HepG2 (cell line): ENCODE measurements at regions not wholly inside any gene's neighbourhood (a gene's known extent, or its start where the extent isn't known, plus 50 kb on each side); places are given as distances from the start of the nearest gene placed in this dataset.

ENCODE experiments used
- ATAC-seq: fragments of 200-7000 bp; cut with Tn5 transposase; 3 replicates; pipeline ENCODE4 v1.9.1; 2020; ENCODE audit warnings: mild to moderate bottlenecking, moderate library complexity
- BruUV-seq: library from RNA; stranded (reverse); fragments of 400-500 nt; replicated peaks from 2 replicates; lab custom pipeline; 2021; lab: Mats Ljungman, UMichigan
- CTCF ChIA-PET: fragments of 300-600 bp; formaldehyde crosslinking; extraction: SDS; loops from one replicate; lab custom pipeline; 2021; ENCODE audit warnings: low total read pairs, inconsistent platforms, low intra/inter-chr PET ratio; lab: Yijun Ruan, JAX
- POLR2A ChIA-PET: fragments of 350-600 bp; sonication (Branson Sonifier 250); formaldehyde crosslinking; loops from one replicate; lab custom pipeline; 2020; ENCODE audit warnings: antibody characterized with exemption, inconsistent platforms; lab: Yijun Ruan, JAX
- DNase-seq: peaks from one replicate; pipeline ENCODE4 v3.0.0-alpha.2; 2015; ENCODE audit warnings: low spot score
- FAIRE-seq: peaks from 3 replicates; lab custom pipeline; 2011; peaks lifted over from hg19 to GRCh38; lab: Jason Lieb, UNC
- H2AFZ ChIP-seq: one replicate; pipeline ENCODE4 v1.6.1; 2011; ENCODE audit warnings: low read length, inconsistent platforms
- H3K27ac ChIP-seq: fragments of 300-600 bp; 3 replicates; pipeline ENCODE4 v1.8.0; 2011; ENCODE audit warnings: mixed run types, mild to moderate bottlenecking, mixed read lengths, low read length, inconsistent platforms; ENCODE audit not compliant: insufficient read depth; ENCODE audit errors: extremely low read length
- H3K27me3 ChIP-seq, 2 experiments: fragments of 200-600 bp in 1 of 2; 2 replicates in 1 of 2; 3 replicates in 1 of 2; pipeline versions ENCODE4 v1.6.0 to v1.8.0; 2011; ENCODE audit warnings: low read length in 2 of 2, mild to moderate bottlenecking in 2 of 2, moderate library complexity in 2 of 2, inconsistent platforms in 1 of 2; ENCODE audit not compliant: insufficient read depth in 2 of 2, control insufficient read depth in 1 of 2
- H3K36me3 ChIP-seq, 2 experiments: fragments of 200-600 bp in 1 of 2; replicated peaks in 1 of 2; 2 replicates in 1 of 2; 3 replicates in 1 of 2; pipeline versions ENCODE4 v1.5.1 to v1.8.0; 2011; ENCODE audit warnings: low read length in 2 of 2, inconsistent platforms in 1 of 2; ENCODE audit not compliant: insufficient read depth in 2 of 2, control insufficient read depth in 1 of 2
- H3K4me1 ChIP-seq: 2 replicates; pipeline ENCODE4 v1.5.1; 2012; ENCODE audit warnings: low read length, inconsistent platforms; ENCODE audit not compliant: insufficient read depth
- H3K4me2 ChIP-seq: 2 replicates; pipeline ENCODE4 v1.6.0; 2011; ENCODE audit warnings: low read depth, low read length, inconsistent platforms
- H3K4me3 ChIP-seq, 3 experiments: fragments of 200-600 bp in 1 of 3; sonication (generic), shearing (Covaris generic) in 1 of 3; replicated peaks in 1 of 3; 2 replicates each; pipeline ENCODE4 v1.5.1; 2011 to 2016; ENCODE audit warnings: low read length in 3 of 3, inconsistent platforms in 2 of 3, low read depth in 2 of 3, mild to moderate bottlenecking in 2 of 3, control low read depth in 1 of 3, mixed read lengths in 1 of 3; ENCODE audit not compliant: insufficient read depth in 1 of 3
- H3K79me2 ChIP-seq: one replicate; pipeline ENCODE4 v1.6.1; 2011; ENCODE audit warnings: low read length, inconsistent platforms; ENCODE audit not compliant: insufficient read depth
- H3K9ac ChIP-seq: 2 replicates; pipeline ENCODE4 v1.6.0; 2011; ENCODE audit warnings: mild to moderate bottlenecking, low read depth, low read length, inconsistent platforms; ENCODE audit not compliant: insufficient read depth
- H3K9me3 ChIP-seq: 2 replicates; pipeline ENCODE4 v1.5.1; 2012; ENCODE audit warnings: mild to moderate bottlenecking, low read length
- H4K20me1 ChIP-seq: 2 replicates; pipeline ENCODE4 v1.6.0; 2011; ENCODE audit warnings: inconsistent platforms, mild to moderate bottlenecking, low read length, moderate library complexity; ENCODE audit not compliant: insufficient read depth
- FOXM1 ChIP-seq: sonication (generic); formaldehyde crosslinking; IDR thresholded peaks from 2 replicates; pipeline ENCODE4 v1.5.0; 2020; ENCODE audit warnings: missing genetic modification reagents
- KDM3A ChIP-seq: IDR thresholded peaks from 2 replicates; pipeline ENCODE4 v1.6.1; 2018; ENCODE audit warnings: low read depth, missing compliant biosample characterization
- MLLT10 ChIP-seq: sonication (generic); formaldehyde crosslinking; IDR thresholded peaks from 2 replicates; pipeline ENCODE4 v1.4.0; 2020; ENCODE audit warnings: missing genetic modification reagents
- MYC ChIP-seq: sonication (generic); formaldehyde crosslinking; IDR thresholded peaks from 2 replicates; pipeline ENCODE4 v1.9.0; 2021; ENCODE audit warnings: missing genetic modification reagents, borderline replicate concordance
- PRMT3 ChIP-seq: sonication (generic); formaldehyde crosslinking; IDR thresholded peaks from 2 replicates; pipeline ENCODE4 v1.8.1; 2022; ENCODE audit warnings: low read depth, mild to moderate bottlenecking, moderate library complexity, missing genetic modification reagents, borderline replicate concordance
- RCOR2 ChIP-seq: IDR thresholded peaks from 2 replicates; pipeline ENCODE4 v1.6.1; 2016; ENCODE audit warnings: missing biosample characterization, missing genetic modification reagents
- REXO4 ChIP-seq: sonication (generic); formaldehyde crosslinking; IDR thresholded peaks from 2 replicates; pipeline ENCODE4 v1.8.0; 2022; ENCODE audit warnings: missing genetic modification reagents, mild to moderate bottlenecking, borderline replicate concordance
- SMAD1 ChIP-seq: sonication (generic); formaldehyde crosslinking; IDR thresholded peaks from 2 replicates; pipeline ENCODE4 v1.4.0; 2020; ENCODE audit warnings: missing genetic modification reagents, low read depth, mild to moderate bottlenecking, borderline replicate concordance
- SNRNP70 ChIP-seq: fragments of 200-400 bp; formaldehyde crosslinking; IDR thresholded peaks from 2 replicates; pipeline ENCODE4 v1.6.1; 2017; ENCODE audit warnings: mild to moderate bottlenecking, low read depth, low read length, moderate library complexity
- SP2 ChIP-seq: sonication (generic); formaldehyde crosslinking; IDR thresholded peaks from 2 replicates; pipeline ENCODE4 v1.5.1; 2020; ENCODE audit warnings: mild to moderate bottlenecking, missing genetic modification reagents
- TBP ChIP-seq: sonication (generic); formaldehyde crosslinking; IDR thresholded peaks from 2 replicates; pipeline ENCODE4 v1.5.0; 2020; ENCODE audit warnings: missing genetic modification reagents
- TGIF2 ChIP-seq: IDR thresholded peaks from 2 replicates; pipeline ENCODE4 v1.6.1; 2016; ENCODE audit warnings: control low read depth, missing compliant biosample characterization
- ZNF205 ChIP-seq: IDR thresholded peaks from 2 replicates; pipeline ENCODE4 v1.6.1; 2018; ENCODE audit warnings: missing biosample characterization, missing genetic modification reagents
- ZNF34 ChIP-seq: sonication (generic); formaldehyde crosslinking; IDR thresholded peaks from 2 replicates; pipeline ENCODE4 v1.4.0; 2020; ENCODE audit warnings: mild to moderate bottlenecking, missing genetic modification reagents, borderline replicate concordance
- ZNF788 ChIP-seq: sonication (generic); formaldehyde crosslinking; IDR thresholded peaks from 2 replicates; pipeline ENCODE4 v1.5.0; 2020; ENCODE audit warnings: mild to moderate bottlenecking, missing genetic modification reagents, borderline replicate concordance
- WGBS: methylation state at CpG from one replicate; pipeline ENCODE4 v1.1.6; 2017; ENCODE audit warnings: low lambda C conversion rate; 5-methylcytosine and 5-hydroxymethylcytosine counted together
- in situ Hi-C: cut with HindIII; loops from 2 replicates; pipeline ENCODE4 v1.10.0; 2017; ENCODE audit warnings: low pct_unique_long_range_greater_than_20kb; ENCODE audit not compliant: extremely low pct_ligation_motif_present
- intact Hi-C: fragments of 100-400 bp; cut with micrococcal nuclease; formaldehyde crosslinking; loops from one replicate; pipeline ENCODE4 v1.10.0; 2022; ENCODE audit not compliant: unreplicated experiment
- TF ChIP-seq, protein P1 (sequence below): sonication (generic); formaldehyde crosslinking; IDR thresholded peaks from 2 replicates; pipeline ENCODE4 v1.4.0; 2020; ENCODE audit warnings: missing genetic modification reagents, borderline replicate concordance
- TF ChIP-seq, protein P2 (sequence below): sonication (generic); formaldehyde crosslinking; IDR thresholded peaks from 2 replicates; pipeline ENCODE4 v1.8.0; 2022; ENCODE audit warnings: mild to moderate bottlenecking, missing genetic modification reagents, moderate library complexity
- TF ChIP-seq, protein P3 (sequence below): sonication (generic); formaldehyde crosslinking; IDR thresholded peaks from 2 replicates; pipeline ENCODE4 v1.5.0; 2020; ENCODE audit warnings: missing genetic modification reagents, mild to moderate bottlenecking, borderline replicate concordance

DNA sequence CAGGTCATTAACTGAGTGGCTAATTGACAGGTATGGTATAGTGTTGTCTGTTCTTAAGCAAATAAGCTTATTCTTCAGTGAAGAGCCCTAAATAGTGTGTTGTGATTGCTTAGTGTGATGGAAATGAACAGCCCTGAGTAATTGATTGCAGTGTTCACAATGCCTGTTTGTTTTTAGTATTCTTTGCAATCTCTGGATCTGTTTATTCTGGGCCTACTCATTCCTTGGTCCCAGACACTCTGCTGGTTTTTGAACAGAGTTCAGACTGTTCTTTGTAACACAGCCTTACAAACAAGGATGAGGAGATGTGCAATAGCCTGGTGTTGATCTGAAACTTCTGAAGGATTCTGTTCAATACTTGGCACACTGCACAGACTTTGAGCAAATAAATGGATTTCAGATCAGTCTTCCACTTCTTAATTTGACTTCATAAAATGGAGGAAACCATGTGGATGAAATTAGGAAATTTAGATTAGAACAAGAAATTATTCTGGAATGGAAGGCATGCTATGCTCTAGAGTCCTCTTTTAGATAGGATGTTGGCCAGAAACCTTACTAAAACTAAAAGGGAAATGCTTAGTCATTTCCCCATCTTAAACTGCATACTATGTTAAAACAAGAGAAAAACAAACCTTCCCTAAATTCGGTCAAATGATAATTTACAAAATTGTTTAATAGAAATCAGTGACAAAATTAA is 444.2 kb upstream of the SEMA3D start:
- 6% methylated on average over 1 of the region's 1 CpG for WGBS
- FAIRE-seq (no peak), DNase-seq (peak; percentile 5), ATAC-seq (peak; percentile 71)
- Histone ChIP-seq H4K20me1 (no peaks in the 10 kb centered on the region), H3K4me1 (no peaks in the 10 kb centered on the region; the same call in 1 of the 2 replicates), H3K36me3 (no peaks in the 10 kb centered on the region), H2AFZ (no peak overlapping the region), H3K4me3 (no peak overlapping the region), H3K27me3 (no peaks in the 10 kb centered on the region), H3K4me2 (no peak overlapping the region), H3K9me3 (no peaks in the 10 kb centered on the region), H3K79me2 (no peaks in the 10 kb centered on the region), H3K9ac (no peak overlapping the region), H3K27ac (no peak overlapping the region)
- POLR2A ChIA-PET = no interaction called here
- CTCF ChIA-PET = no interaction called here
- TF ChIP-seq ZNF205 (CRISPR knock-in tag) = no peak
- no peak for TF ChIP-seq ZNF34 (CRISPR knock-in tag)
- TF ChIP-seq MLLT10 (CRISPR knock-in tag) = no peak
- TF ChIP-seq, protein P1, sequence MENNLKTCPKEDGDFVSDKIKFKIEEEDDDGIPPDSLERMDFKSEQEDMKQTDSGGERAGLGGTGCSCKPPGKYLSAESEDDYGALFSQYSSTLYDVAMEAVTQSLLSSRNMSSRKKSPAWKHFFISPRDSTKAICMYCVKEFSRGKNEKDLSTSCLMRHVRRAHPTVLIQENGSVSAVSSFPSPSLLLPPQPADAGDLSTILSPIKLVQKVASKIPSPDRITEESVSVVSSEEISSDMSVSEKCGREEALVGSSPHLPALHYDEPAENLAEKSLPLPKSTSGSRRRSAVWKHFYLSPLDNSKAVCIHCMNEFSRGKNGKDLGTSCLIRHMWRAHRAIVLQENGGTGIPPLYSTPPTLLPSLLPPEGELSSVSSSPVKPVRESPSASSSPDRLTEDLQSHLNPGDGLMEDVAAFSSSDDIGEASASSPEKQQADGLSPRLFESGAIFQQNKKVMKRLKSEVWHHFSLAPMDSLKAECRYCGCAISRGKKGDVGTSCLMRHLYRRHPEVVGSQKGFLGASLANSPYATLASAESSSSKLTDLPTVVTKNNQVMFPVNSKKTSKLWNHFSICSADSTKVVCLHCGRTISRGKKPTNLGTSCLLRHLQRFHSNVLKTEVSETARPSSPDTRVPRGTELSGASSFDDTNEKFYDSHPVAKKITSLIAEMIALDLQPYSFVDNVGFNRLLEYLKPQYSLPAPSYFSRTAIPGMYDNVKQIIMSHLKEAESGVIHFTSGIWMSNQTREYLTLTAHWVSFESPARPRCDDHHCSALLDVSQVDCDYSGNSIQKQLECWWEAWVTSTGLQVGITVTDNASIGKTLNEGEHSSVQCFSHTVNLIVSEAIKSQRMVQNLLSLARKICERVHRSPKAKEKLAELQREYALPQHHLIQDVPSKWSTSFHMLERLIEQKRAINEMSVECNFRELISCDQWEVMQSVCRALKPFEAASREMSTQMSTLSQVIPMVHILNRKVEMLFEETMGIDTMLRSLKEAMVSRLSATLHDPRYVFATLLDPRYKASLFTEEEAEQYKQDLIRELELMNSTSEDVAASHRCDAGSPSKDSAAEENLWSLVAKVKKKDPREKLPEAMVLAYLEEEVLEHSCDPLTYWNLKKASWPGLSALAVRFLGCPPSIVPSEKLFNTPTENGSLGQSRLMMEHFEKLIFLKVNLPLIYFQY (CRISPR knock-in tag) = no peak
- no peak for TF ChIP-seq SMAD1 (CRISPR knock-in tag)
- no peak for TF ChIP-seq ZNF788
- TF ChIP-seq, protein P2, sequence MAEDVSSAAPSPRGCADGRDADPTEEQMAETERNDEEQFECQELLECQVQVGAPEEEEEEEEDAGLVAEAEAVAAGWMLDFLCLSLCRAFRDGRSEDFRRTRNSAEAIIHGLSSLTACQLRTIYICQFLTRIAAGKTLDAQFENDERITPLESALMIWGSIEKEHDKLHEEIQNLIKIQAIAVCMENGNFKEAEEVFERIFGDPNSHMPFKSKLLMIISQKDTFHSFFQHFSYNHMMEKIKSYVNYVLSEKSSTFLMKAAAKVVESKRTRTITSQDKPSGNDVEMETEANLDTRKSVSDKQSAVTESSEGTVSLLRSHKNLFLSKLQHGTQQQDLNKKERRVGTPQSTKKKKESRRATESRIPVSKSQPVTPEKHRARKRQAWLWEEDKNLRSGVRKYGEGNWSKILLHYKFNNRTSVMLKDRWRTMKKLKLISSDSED (CRISPR knock-in tag) = no peak
- TF ChIP-seq RCOR2 (CRISPR knock-in tag) = no peak
- no peak for TF ChIP-seq REXO4 (CRISPR knock-in tag)
- no peak for TF ChIP-seq PRMT3 (CRISPR knock-in tag)
- TF ChIP-seq MYC (CRISPR knock-in tag) = no peak
- TF ChIP-seq TBP (CRISPR knock-in tag) = no peak
- TF ChIP-seq FOXM1 (CRISPR knock-in tag) = no peak
- no peak for TF ChIP-seq KDM3A (CRISPR knock-in tag)
- no peak for TF ChIP-seq SNRNP70
- TF ChIP-seq TGIF2 (CRISPR knock-in tag) = no peak
- no peak for TF ChIP-seq SP2 (CRISPR knock-in tag)
- TF ChIP-seq, protein P3, sequence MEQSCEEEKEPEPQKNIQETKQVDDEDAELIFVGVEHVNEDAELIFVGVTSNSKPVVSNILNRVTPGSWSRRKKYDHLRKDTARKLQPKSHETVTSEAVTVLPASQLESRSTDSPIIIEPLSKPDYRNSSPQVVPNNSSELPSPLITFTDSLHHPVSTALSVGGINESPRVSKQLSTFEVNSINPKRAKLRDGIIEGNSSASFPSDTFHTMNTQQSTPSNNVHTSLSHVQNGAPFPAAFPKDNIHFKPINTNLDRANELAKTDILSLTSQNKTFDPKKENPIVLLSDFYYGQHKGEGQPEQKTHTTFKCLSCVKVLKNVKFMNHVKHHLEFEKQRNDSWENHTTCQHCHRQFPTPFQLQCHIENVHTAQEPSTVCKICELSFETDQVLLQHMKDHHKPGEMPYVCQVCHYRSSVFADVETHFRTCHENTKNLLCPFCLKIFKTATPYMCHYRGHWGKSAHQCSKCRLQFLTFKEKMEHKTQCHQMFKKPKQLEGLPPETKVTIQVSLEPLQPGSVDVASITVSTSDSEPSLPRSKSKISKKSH (CRISPR knock-in tag) = no peak
- in situ Hi-C loops (no loop called here), intact Hi-C loops (no loop called here)
- BruUV-seq = no TSS peak
